ENCODE measurements at regions not wholly inside any gene's neighbourhood (a gene's known extent, or its start where the extent isn't known, plus 50 kb on each side); places are given as distances from the start of the nearest gene placed in this dataset.
"Not testable (repeated sequence)": the region's sequence is repeated elsewhere in the genome, so short reads cannot be mapped to it uniquely, and the experiment has no call there.

DNA sequence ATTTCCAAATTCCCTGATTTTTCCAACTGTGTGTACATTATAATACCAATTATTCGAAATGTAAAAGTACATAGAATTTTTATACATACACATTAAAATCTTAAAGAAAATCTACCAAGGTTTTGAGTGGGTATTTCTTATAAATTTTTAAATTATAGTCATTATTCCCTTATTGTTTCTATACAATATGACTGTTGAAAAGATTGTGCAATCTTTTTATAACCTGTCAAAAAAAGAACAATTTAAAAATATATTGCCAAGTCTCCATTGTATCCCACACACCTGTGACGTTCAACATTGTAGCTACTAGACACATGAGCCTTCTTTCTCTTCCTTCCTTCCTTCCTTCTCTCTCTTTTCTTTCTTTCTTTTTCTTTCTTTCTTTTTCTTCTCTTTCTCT lies 473.2 kb upstream of the CHRM3 start:
- no peak for DNase-seq (ENCODE audit: low read depth, low spot score)
- in situ Hi-C loops (cut with HindIII; ENCODE audit: low pct_unique_long_range_greater_than_20kb, low sequenced_read_pairs): no loop called here

- in situ Hi-C loops (cut with HindIII; ENCODE audit: low pct_unique_long_range_greater_than_20kb, low sequenced_read_pairs): no loop called here
- DNase-seq (ENCODE audit: low read depth, low spot score): no peak
These were observed 474.2 kb upstream of the CHRM3 start for GRCh38 chr1:238912148-238912547.

- DNase-seq (ENCODE audit: low read depth, low spot score); in situ Hi-C loops (cut with HindIII; ENCODE audit: low pct_unique_long_range_greater_than_20kb, low sequenced_read_pairs): not testable (repeated sequence)
These were observed 483.6 kb upstream of the CHRM3 start for GRCh38 chr1:238902752-238903151.

- in situ Hi-C loops (cut with HindIII; ENCODE audit: low pct_unique_long_range_greater_than_20kb, low sequenced_read_pairs): no loop called here
These were observed 486.0 kb upstream of the CHRM3 start for GRCh38 chr1:238900334-238900865.

GRCh38 chr1:238898856-238899255 lies 487.5 kb upstream of the CHRM3 start:
- in situ Hi-C loops (cut with HindIII; ENCODE audit: low pct_unique_long_range_greater_than_20kb, low sequenced_read_pairs): no loop called here
- no peak for DNase-seq (ENCODE audit: low read depth, low spot score)

More at GRCh38 chr1:238900334-238900865, 486.0 kb upstream of the CHRM3 start:
- DNase-seq (ENCODE audit: low read depth, low spot score): no peak

- DNase-seq (ENCODE audit: low read depth, low spot score): no peak
These were observed 490.5 kb upstream of the CHRM3 start for GRCh38 chr1:238895911-238896310.

GRCh38 chr1:238892612-238893011 lies 493.8 kb upstream of the CHRM3 start:
- DNase-seq (ENCODE audit: low read depth, low spot score): peak; percentile 51
- in situ Hi-C loops (cut with HindIII; ENCODE audit: low pct_unique_long_range_greater_than_20kb, low sequenced_read_pairs): no loop called here

More at GRCh38 chr1:238895911-238896310, 490.5 kb upstream of the CHRM3 start:
- in situ Hi-C loops (cut with HindIII; ENCODE audit: low pct_unique_long_range_greater_than_20kb, low sequenced_read_pairs): no loop called here

- DNase-seq (ENCODE audit: low read depth, low spot score): no peak
These were observed 524.9 kb upstream of the CHRM3 start for GRCh38 chr1:238861342-238862066.

DNA sequence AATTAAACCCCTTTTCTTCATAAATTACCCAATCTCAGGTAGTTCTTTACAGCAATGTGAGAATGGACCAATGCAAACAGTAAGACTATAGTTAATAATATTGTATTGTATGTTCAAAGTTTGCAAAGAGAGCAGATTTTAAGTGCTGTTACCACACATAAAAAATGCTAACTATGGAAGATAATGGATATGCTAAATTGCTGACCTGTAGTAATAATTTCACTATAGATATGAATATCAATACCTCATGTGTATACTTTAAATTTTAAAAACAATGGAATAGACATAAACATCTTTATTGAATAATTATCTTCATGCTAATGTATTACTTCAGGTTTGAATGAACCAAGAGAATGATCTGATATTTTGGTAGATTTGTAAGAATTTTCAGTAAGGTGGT lies 552.4 kb upstream of the CHRM3 start:
- in situ Hi-C loops (cut with HindIII; ENCODE audit: low pct_unique_long_range_greater_than_20kb, low sequenced_read_pairs): no loop called here
- DNase-seq (ENCODE audit: low read depth, low spot score): no peak

More at GRCh38 chr1:238861342-238862066, 524.9 kb upstream of the CHRM3 start:
- in situ Hi-C loops (cut with HindIII; ENCODE audit: low pct_unique_long_range_greater_than_20kb, low sequenced_read_pairs): no loop called here

DNA sequence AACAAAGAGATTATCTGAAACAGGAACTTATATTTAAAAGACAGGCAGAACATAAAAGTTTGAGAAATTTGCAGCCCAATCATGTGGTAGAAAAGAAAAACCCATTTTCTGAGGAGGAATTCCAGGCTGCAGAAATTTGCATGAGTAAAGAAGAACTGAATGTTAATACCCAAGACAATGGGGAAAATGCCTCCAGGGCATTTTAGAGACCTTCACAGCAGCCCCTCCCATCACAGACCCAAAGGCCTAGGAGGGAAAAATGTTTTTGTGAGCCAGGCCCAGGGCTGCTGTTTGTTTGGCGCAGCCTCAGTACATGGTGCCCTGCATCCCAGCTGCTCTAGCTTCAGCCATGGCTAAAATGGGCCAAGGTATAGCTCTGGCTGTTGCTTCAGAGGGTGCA lies 554.3 kb upstream of the CHRM3 start:
- in situ Hi-C loops (cut with HindIII; ENCODE audit: low pct_unique_long_range_greater_than_20kb, low sequenced_read_pairs): no loop called here
- no peak for DNase-seq (ENCODE audit: low read depth, low spot score)

- no peak for DNase-seq (ENCODE audit: low read depth, low spot score)
- in situ Hi-C loops (cut with HindIII; ENCODE audit: low pct_unique_long_range_greater_than_20kb, low sequenced_read_pairs): no loop called here
These were observed 556.2 kb upstream of the CHRM3 start for GRCh38 chr1:238830036-238830611.

GRCh38 chr1:238826891-238827290 lies 559.5 kb upstream of the CHRM3 start:
- no peak for DNase-seq (ENCODE audit: low read depth, low spot score)
- in situ Hi-C loops (cut with HindIII; ENCODE audit: low pct_unique_long_range_greater_than_20kb, low sequenced_read_pairs): no loop called here

DNA sequence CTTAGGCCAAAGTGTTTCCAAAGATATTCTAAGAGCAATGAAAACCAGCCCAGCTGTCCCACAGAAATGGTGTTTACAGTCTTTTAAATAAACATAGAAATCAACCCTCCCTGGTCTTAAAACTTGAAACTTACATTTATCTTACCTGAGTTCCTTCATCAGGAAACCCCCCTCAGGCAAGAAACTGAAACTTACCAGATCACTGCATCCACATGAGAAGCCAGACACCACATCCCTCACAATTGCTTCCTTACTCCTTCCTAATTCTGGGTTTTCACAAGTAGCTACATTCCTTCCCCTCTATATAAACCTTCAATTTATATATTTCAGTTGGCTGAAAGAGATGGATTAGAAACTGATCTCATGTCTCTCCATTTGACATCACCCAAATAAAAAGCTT lies 563.0 kb upstream of the CHRM3 start:
- in situ Hi-C loops (cut with HindIII; ENCODE audit: low pct_unique_long_range_greater_than_20kb, low sequenced_read_pairs): no loop called here
- DNase-seq (ENCODE audit: low read depth, low spot score): no peak

- in situ Hi-C loops (cut with HindIII; ENCODE audit: low pct_unique_long_range_greater_than_20kb, low sequenced_read_pairs): no loop called here
- DNase-seq (ENCODE audit: low read depth, low spot score): no peak
These were observed 575.0 kb upstream of the CHRM3 start for GRCh38 chr1:238811211-238811879.

- in situ Hi-C loops (cut with HindIII; ENCODE audit: low pct_unique_long_range_greater_than_20kb, low sequenced_read_pairs): no loop called here
These were observed 595.5 kb upstream of the CHRM3 start for GRCh38 chr1:238790882-238791281.

DNA sequence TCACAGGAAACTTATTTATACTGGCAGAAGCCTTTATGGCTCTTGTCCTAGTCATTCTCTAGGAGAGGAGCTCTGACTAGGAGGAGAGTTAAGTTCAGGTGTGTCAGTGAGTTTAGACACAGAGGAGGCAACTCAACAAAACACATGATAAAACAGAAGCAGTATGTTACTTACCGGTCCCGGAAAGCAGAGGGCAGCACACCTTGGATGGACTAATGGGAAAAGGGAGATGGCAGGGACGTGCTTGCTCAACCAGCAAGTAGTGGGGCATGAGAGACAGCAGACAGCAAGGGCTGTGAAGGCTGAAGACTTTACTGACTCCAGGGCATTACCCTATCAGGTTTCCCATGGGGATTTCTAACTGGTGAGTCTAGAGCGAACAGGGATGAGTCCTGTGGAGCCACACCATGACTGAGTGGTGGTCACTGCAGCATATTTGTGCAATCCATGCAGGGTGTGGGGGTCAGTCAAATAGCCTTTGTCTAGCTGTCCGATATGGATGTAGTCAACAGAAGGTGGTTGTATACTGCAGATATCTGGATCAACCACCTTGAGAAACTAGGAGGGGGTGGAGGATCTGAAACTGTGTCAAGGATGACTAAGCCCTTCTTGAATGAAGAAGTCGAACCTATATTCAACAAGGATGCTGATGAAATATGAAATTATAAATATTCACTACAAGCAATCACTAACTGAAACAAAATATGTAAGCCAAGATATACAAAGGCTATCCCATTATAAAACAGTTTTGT lies 596.3 kb upstream of the CHRM3 start:
- DNase-seq (ENCODE audit: low read depth, low spot score): no peak
- in situ Hi-C loops (cut with HindIII; ENCODE audit: low pct_unique_long_range_greater_than_20kb, low sequenced_read_pairs): no loop called here

More at GRCh38 chr1:238790882-238791281, 595.5 kb upstream of the CHRM3 start:
- DNase-seq (ENCODE audit: low read depth, low spot score): no peak

DNA sequence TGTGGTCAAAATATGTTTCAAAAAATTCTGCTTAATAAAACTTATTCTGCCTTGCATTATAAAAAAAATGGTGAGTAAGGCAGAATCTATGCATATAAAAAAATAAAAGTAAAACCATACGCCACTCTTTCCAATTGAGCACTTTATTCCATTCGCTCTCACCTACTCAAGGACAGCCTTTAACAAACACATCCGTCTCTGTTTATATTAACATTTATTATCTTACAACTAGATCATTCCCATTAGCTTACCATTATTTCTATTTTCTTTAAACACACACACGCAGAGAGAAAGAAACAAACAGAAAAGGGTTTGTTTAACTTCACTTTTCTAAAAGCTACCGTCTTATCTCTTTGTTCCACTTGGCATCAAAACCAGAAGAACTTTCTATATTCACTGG lies 598.9 kb upstream of the CHRM3 start:
- DNase-seq (ENCODE audit: low read depth, low spot score): no peak
- in situ Hi-C loops (cut with HindIII; ENCODE audit: low pct_unique_long_range_greater_than_20kb, low sequenced_read_pairs): no loop called here

GRCh38 chr1:238783633-238784032 lies 602.7 kb upstream of the CHRM3 start:
- in situ Hi-C loops (cut with HindIII; ENCODE audit: low pct_unique_long_range_greater_than_20kb, low sequenced_read_pairs): no loop called here
- DNase-seq (ENCODE audit: low read depth, low spot score): no peak
